ENCODE measurements at regions not wholly inside any gene's neighbourhood (a gene's known extent, or its start where the extent isn't known, plus 50 kb on each side); places are given as distances from the start of the nearest gene placed in this dataset.

DNA sequence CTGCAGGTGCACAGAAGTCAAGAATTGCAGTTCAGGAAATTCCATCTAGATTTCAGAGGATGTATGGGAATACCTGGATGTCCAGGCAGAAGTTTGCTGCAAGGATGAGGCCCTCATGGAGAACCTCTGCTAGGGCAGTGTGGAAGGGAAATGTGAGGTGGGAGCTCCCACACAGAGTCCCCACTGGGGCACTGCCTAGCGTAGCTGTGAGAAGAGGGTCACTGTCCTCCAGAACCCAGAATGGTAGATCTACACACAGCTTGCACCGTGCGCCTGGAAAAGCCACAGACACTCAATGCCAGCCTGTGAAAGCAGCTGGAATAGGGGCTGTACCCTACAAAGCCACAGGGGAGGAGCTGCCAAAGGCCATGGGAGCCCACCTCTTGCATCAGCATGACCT lies 681.4 kb downstream of the EPHA7 start:
- TF ChIP-seq, protein P1, sequence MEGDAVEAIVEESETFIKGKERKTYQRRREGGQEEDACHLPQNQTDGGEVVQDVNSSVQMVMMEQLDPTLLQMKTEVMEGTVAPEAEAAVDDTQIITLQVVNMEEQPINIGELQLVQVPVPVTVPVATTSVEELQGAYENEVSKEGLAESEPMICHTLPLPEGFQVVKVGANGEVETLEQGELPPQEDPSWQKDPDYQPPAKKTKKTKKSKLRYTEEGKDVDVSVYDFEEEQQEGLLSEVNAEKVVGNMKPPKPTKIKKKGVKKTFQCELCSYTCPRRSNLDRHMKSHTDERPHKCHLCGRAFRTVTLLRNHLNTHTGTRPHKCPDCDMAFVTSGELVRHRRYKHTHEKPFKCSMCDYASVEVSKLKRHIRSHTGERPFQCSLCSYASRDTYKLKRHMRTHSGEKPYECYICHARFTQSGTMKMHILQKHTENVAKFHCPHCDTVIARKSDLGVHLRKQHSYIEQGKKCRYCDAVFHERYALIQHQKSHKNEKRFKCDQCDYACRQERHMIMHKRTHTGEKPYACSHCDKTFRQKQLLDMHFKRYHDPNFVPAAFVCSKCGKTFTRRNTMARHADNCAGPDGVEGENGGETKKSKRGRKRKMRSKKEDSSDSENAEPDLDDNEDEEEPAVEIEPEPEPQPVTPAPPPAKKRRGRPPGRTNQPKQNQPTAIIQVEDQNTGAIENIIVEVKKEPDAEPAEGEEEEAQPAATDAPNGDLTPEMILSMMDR (IDR thresholded peaks at IDR 0.05), result no peak
- no peak for TF ChIP-seq POLR2A (IDR thresholded peaks at IDR 0.05)

Measured in breast epithelium (tissue), 3 donors.